K562 (cell line): ENCODE measurements at regions not wholly inside any gene's neighbourhood (a gene's known extent, or its start where the extent isn't known, plus 50 kb on each side); places are given as distances from the start of the nearest gene placed in this dataset.

Source experiments
- CBX2 ChIP-seq: fragments of 200-600 bp; sonication (generic); IDR thresholded peaks from one replicate; pipeline ENCODE4 v1.6.1; 2012; ENCODE audit warnings: mild to moderate bottlenecking, low read length, inconsistent platforms; ENCODE audit not compliant: insufficient read depth, poor library complexity, severe bottlenecking
- HNRNPL ChIP-seq: fragments of 200-400 bp; formaldehyde crosslinking; IDR thresholded peaks from 2 replicates; pipeline ENCODE4 v1.6.1; 2017; ENCODE audit warnings: low read depth, mild to moderate bottlenecking, low read length
- NR2C2 ChIP-seq, 2 experiments: fragments of 200-800 bp in 1 of 2; sonication (Bioruptor generic) in 1 of 2; sonication (generic) in 1 of 2; formaldehyde crosslinking in 1 of 2; IDR thresholded peaks; 2 replicates each; pipeline versions ENCODE4 v1.6.1 to v1.8.0; 2016 to 2022; ENCODE audit warnings: mild to moderate bottlenecking in 1 of 2, missing compliant biosample characterization in 1 of 2, missing genetic modification characterization in 1 of 2, missing genetic modification reagents in 1 of 2
- POLR2AphosphoS5 ChIP-seq: IDR thresholded peaks from 2 replicates; pipeline ENCODE4 v1.6.1; 2011; ENCODE audit warnings: mild to moderate bottlenecking, low read depth, low read length, moderate library complexity; ENCODE audit not compliant: control insufficient read depth, insufficient read depth
- POLR2B ChIP-seq: fragments of 450-650 bp; IDR thresholded peaks from 2 replicates; pipeline ENCODE4 v1.6.1; 2018; ENCODE audit warnings: low read depth; ENCODE audit not compliant: partially characterized antibody
- RBM34 ChIP-seq: fragments of 200-400 bp; formaldehyde crosslinking; IDR thresholded peaks from 2 replicates; pipeline ENCODE4 v1.6.1; 2018; ENCODE audit warnings: low read length, borderline replicate concordance; ENCODE audit not compliant: insufficient read depth
- SMAD4 ChIP-seq: fragments of 250-450 bp; sonication (Bioruptor Pico); conservative IDR thresholded peaks from 2 replicates; pipeline ENCODE4 v1.8.0; 2021; ENCODE audit warnings: inconsistent platforms, mild to moderate bottlenecking, moderate library complexity
- STAT5A ChIP-seq: IDR thresholded peaks from 2 replicates; pipeline ENCODE4 v1.6.1; 2012; ENCODE audit warnings: low read length, inconsistent platforms, borderline replicate concordance
- STAT5B ChIP-seq: fragments of 250-450 bp; sonication (Bioruptor Pico); IDR thresholded peaks from 2 replicates; pipeline ENCODE4 v1.8.0; 2021; ENCODE audit warnings: mild to moderate bottlenecking, inconsistent platforms
- TEAD1 ChIP-seq, 2 experiments: fragments of 450-650 bp in 1 of 2; sonication (generic) in 1 of 2; formaldehyde crosslinking; IDR thresholded peaks; 2 replicates each; pipeline versions ENCODE4 v1.4.0 to v1.8.0; 2020 to 2022; ENCODE audit warnings: mild to moderate bottlenecking in 2 of 2, missing genetic modification reagents in 1 of 2
- ZEB2 ChIP-seq: fragments of 450-650 bp; IDR thresholded peaks from 2 replicates; pipeline ENCODE4 v1.6.1; 2016
- ZKSCAN8 ChIP-seq: fragments of 200-800 bp; sonication (Bioruptor generic); IDR thresholded peaks from 2 replicates; pipeline ENCODE4 v1.6.1; 2016; ENCODE audit warnings: missing genetic modification characterization, missing compliant biosample characterization
- ZNF75A ChIP-seq: fragments of 450-650 bp; formaldehyde crosslinking; IDR thresholded peaks from 2 replicates; pipeline ENCODE4 v1.4.0; 2020; ENCODE audit warnings: mild to moderate bottlenecking
- ZNF766 ChIP-seq: fragments of 200-800 bp; sonication (Bioruptor generic); conservative IDR thresholded peaks from 2 replicates; pipeline ENCODE4 v1.6.1; 2016; ENCODE audit warnings: missing genetic modification characterization, missing compliant biosample characterization
- ZSCAN32 ChIP-seq: fragments of 450-650 bp; formaldehyde crosslinking; IDR thresholded peaks from 2 replicates; pipeline ENCODE4 v1.4.0; 2020; ENCODE audit warnings: mild to moderate bottlenecking, moderate library complexity
- TF ChIP-seq, protein P1 (sequence below): fragments of 450-650 bp; IDR thresholded peaks from 2 replicates; pipeline ENCODE4 v1.6.1; 2017; ENCODE audit warnings: antibody characterized with exemption, mild to moderate bottlenecking
- TF ChIP-seq, protein P2 (sequence below), 3 experiments: IDR thresholded peaks in 2 of 3; conservative IDR thresholded peaks in 1 of 3; 2 replicates each; pipeline ENCODE4 v1.5.1; 2011 to 2012; ENCODE audit warnings: low read length in 3 of 3, mild to moderate bottlenecking in 3 of 3, control low read depth in 2 of 3, improper control_type of control experiment in 1 of 3, inconsistent platforms in 1 of 3, low read depth in 1 of 3, mixed read lengths in 1 of 3, moderate library complexity in 1 of 3; ENCODE audit not compliant: insufficient read depth in 2 of 3
- TF ChIP-seq, protein P3 (sequence below): fragments of 250-450 bp; sonication (Bioruptor Pico); IDR thresholded peaks from 2 replicates; pipeline ENCODE4 v1.4.0; 2020

DNA sequence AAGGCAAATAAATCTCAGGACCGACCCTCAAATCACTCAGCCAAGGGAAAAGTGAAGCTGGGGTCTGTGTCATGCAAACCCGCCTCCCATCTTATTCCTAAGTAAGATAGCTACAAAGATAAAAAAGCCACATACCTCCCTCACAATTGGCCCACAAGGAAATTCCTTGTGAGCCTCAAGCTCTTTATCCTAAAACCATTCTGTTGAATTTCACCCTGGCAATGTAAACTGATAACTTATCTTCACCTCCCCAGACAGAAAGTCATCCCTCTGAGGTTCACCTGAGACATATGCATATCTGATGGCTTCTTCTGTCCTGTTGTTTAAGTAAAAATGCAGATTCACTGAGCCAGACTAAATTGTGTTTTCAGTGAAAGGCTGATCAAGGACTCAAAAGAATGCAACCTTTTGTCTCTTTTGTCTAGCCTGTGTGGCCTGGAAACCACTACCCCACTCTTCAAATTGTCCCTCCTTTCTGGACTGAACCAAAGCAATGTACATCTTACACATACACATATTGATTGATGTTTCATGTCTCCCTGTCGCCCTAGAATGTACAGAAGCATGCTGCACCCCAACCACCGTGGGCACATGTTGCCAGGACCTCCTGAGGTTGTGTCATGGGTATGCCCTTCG, 91.3 kb downstream of the MFAP3L start (continued):
- TF ChIP-seq, protein P1, sequence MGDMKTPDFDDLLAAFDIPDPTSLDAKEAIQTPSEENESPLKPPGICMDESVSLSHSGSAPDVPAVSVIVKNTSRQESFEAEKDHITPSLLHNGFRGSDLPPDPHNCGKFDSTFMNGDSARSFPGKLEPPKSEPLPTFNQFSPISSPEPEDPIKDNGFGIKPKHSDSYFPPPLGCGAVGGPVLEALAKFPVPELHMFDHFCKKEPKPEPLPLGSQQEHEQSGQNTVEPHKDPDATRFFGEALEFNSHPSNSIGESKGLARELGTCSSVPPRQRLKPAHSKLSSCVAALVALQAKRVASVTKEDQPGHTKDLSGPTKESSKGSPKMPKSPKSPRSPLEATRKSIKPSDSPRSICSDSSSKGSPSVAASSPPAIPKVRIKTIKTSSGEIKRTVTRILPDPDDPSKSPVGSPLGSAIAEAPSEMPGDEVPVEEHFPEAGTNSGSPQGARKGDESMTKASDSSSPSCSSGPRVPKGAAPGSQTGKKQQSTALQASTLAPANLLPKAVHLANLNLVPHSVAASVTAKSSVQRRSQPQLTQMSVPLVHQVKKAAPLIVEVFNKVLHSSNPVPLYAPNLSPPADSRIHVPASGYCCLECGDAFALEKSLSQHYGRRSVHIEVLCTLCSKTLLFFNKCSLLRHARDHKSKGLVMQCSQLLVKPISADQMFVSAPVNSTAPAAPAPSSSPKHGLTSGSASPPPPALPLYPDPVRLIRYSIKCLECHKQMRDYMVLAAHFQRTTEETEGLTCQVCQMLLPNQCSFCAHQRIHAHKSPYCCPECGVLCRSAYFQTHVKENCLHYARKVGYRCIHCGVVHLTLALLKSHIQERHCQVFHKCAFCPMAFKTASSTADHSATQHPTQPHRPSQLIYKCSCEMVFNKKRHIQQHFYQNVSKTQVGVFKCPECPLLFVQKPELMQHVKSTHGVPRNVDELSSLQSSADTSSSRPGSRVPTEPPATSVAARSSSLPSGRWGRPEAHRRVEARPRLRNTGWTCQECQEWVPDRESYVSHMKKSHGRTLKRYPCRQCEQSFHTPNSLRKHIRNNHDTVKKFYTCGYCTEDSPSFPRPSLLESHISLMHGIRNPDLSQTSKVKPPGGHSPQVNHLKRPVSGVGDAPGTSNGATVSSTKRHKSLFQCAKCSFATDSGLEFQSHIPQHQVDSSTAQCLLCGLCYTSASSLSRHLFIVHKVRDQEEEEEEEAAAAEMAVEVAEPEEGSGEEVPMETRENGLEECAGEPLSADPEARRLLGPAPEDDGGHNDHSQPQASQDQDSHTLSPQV: no peak
- TF ChIP-seq ZEB2: 0 out of 2 replicates have a peak, but pooled peaks have one; percentile 40
- no peak for TF ChIP-seq ZNF766 (CRISPR knock-in tag)
- TF ChIP-seq CBX2: no peak
- no peak for TF ChIP-seq STAT5B (CRISPR knock-in tag)
- no peak for TF ChIP-seq ZKSCAN8 (CRISPR knock-in tag)
- TF ChIP-seq POLR2AphosphoS5: 0 out of 2 replicates have a peak, but pooled peaks have one; percentile 29
- no peak for TF ChIP-seq ZSCAN32
- TF ChIP-seq, protein P2, sequence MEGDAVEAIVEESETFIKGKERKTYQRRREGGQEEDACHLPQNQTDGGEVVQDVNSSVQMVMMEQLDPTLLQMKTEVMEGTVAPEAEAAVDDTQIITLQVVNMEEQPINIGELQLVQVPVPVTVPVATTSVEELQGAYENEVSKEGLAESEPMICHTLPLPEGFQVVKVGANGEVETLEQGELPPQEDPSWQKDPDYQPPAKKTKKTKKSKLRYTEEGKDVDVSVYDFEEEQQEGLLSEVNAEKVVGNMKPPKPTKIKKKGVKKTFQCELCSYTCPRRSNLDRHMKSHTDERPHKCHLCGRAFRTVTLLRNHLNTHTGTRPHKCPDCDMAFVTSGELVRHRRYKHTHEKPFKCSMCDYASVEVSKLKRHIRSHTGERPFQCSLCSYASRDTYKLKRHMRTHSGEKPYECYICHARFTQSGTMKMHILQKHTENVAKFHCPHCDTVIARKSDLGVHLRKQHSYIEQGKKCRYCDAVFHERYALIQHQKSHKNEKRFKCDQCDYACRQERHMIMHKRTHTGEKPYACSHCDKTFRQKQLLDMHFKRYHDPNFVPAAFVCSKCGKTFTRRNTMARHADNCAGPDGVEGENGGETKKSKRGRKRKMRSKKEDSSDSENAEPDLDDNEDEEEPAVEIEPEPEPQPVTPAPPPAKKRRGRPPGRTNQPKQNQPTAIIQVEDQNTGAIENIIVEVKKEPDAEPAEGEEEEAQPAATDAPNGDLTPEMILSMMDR (IDR thresholded peaks at IDR 0.05 in 2 of 3, conservative IDR thresholded peaks at IDR 0.05 in 1 of 3; ENCODE audit: insufficient read depth in 2 of 3, low read depth in 1 of 3, low read length in 3 of 3): no peak
- no peak for TF ChIP-seq ZNF75A (CRISPR knock-in tag)
- 0 out of 2 replicates have a peak, but pooled peaks have one; percentile 26 for TF ChIP-seq SMAD4 (CRISPR knock-in tag)
- TF ChIP-seq TEAD1 (CRISPR knock-in tag; IDR thresholded peaks at IDR 0.05): peak in 1 of 2 experiments; percentile 33; a peak in 1 of 4 replicates
- no peak for TF ChIP-seq HNRNPL
- peak; percentile 28; the same call in 1 of the 2 replicates for TF ChIP-seq STAT5A
- no peak for TF ChIP-seq RBM34
- no peak for TF ChIP-seq POLR2B
- TF ChIP-seq, protein P3, sequence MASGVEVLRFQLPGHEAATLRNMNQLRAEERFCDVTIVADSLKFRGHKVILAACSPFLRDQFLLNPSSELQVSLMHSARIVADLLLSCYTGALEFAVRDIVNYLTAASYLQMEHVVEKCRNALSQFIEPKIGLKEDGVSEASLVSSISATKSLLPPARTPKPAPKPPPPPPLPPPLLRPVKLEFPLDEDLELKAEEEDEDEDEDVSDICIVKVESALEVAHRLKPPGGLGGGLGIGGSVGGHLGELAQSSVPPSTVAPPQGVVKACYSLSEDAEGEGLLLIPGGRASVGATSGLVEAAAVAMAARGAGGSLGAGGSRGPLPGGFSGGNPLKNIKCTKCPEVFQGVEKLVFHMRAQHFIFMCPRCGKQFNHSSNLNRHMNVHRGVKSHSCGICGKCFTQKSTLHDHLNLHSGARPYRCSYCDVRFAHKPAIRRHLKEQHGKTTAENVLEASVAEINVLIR (CRISPR knock-in tag): no peak
- TF ChIP-seq NR2C2 (CRISPR knock-in tag; IDR thresholded peaks at IDR 0.05): no peak
- TF ChIP-seq NR2C2 (tag; IDR thresholded peaks at IDR 0.05): no peak
